GM23338 (cell line): ENCODE measurements at regions not wholly inside any gene's neighbourhood (a gene's known extent, or its start where the extent isn't known, plus 50 kb on each side); places are given as distances from the start of the nearest gene placed in this dataset.
"Not testable (repeated sequence)": the region's sequence is repeated elsewhere in the genome, so short reads cannot be mapped to it uniquely, and the experiment has no call there.

Experiments
- ATAC-seq: fragments of 200-7000 bp; cut with Tn5 transposase; 3 replicates; pipeline ENCODE4 v1.9.1; 2020
- DNase-seq: peaks from one replicate; pipeline ENCODE4 v3.0.0-alpha.2; 2015; ENCODE audit warnings: low spot score
- H2AFZ ChIP-seq: fragments of 200-600 bp; sonication (generic); 2 replicates; pipeline ENCODE4 v1.8.0; 2016; ENCODE audit warnings: antibody characterized with exemption, mild to moderate bottlenecking, moderate library complexity
- H3F3A ChIP-seq: fragments of 200-600 bp; sonication (generic); replicated peaks from 2 replicates; pipeline ENCODE4 v1.8.0; 2017; ENCODE audit warnings: antibody characterized with exemption, mixed run types, low read depth
- H3K27ac ChIP-seq: fragments of 200-600 bp; sonication (generic); 2 replicates; pipeline ENCODE4 v1.6.1; 2016; ENCODE audit warnings: low read depth
- H3K27me3 ChIP-seq: fragments of 200-600 bp; sonication (generic); 2 replicates; pipeline ENCODE4 v1.8.0; 2016; ENCODE audit warnings: mild to moderate bottlenecking, mixed run types, moderate library complexity; ENCODE audit not compliant: insufficient read depth
- H3K36me3 ChIP-seq: fragments of 200-600 bp; sonication (generic); 2 replicates; pipeline ENCODE4 v1.8.0; 2016; ENCODE audit warnings: mild to moderate bottlenecking; ENCODE audit not compliant: insufficient read depth
- H3K4me1 ChIP-seq: fragments of 200-600 bp; sonication (generic); 2 replicates; pipeline ENCODE4 v1.8.0; 2016; ENCODE audit warnings: mild to moderate bottlenecking, moderate library complexity; ENCODE audit not compliant: insufficient read depth
- H3K4me2 ChIP-seq: fragments of 200-600 bp; sonication (generic); 2 replicates; pipeline ENCODE4 v1.7.1; 2017; ENCODE audit warnings: mixed run types
- H3K4me3 ChIP-seq: fragments of 200-600 bp; sonication (generic); 2 replicates; pipeline ENCODE4 v1.6.1; 2016; ENCODE audit warnings: mixed run types
- H3K79me2 ChIP-seq: fragments of 200-600 bp; sonication (generic); replicated peaks from 2 replicates; pipeline ENCODE4 v1.8.0; 2017; ENCODE audit warnings: mild to moderate bottlenecking; ENCODE audit not compliant: insufficient read depth
- H3K9me2 ChIP-seq: fragments of 200-600 bp; sonication (generic); 2 replicates; pipeline ENCODE4 v1.8.0; 2017; ENCODE audit not compliant: insufficient read depth
- H4K20me1 ChIP-seq: fragments of 200-600 bp; sonication (generic); replicated peaks from 2 replicates; pipeline ENCODE4 v1.8.0; 2017; ENCODE audit warnings: mild to moderate bottlenecking; ENCODE audit not compliant: insufficient read depth
- H3K27ac Mint-ChIP-seq: 2 replicates; pipeline ENCODE4 v1.8.0; 2020; ENCODE audit warnings: inconsistent platforms, mild to moderate bottlenecking, moderate library complexity, mixed read lengths
- H3K27me3 Mint-ChIP-seq: 3 replicates; pipeline ENCODE4 v1.8.0; 2022; ENCODE audit warnings: low read depth, mild to moderate bottlenecking, moderate library complexity, mixed read lengths, inconsistent platforms; ENCODE audit not compliant: insufficient read depth, poor library complexity
- H3K36me3 Mint-ChIP-seq: 3 replicates; pipeline ENCODE4 v1.8.0; 2021; ENCODE audit warnings: low read depth, mild to moderate bottlenecking, inconsistent platforms, moderate library complexity, mixed read lengths
- H3K4me1 Mint-ChIP-seq: 3 replicates; pipeline ENCODE4 v1.8.0; 2020; ENCODE audit warnings: mild to moderate bottlenecking, inconsistent platforms, mixed read lengths
- H3K4me3 Mint-ChIP-seq: 3 replicates; pipeline ENCODE4 v1.8.0; 2021; ENCODE audit warnings: moderate library complexity, mild to moderate bottlenecking, inconsistent platforms, mixed read lengths
- H3K9me3 Mint-ChIP-seq: 3 replicates; pipeline ENCODE4 v1.8.0; 2020; ENCODE audit warnings: moderate library complexity, mild to moderate bottlenecking, inconsistent platforms, mixed read lengths
- CREB1 ChIP-seq: fragments of 250-450 bp; sonication (Bioruptor Pico); IDR thresholded peaks from 2 replicates; pipeline ENCODE4 v1.5.0; 2020; ENCODE audit warnings: low read depth, mild to moderate bottlenecking, moderate library complexity
- EZH2phosphoT487 ChIP-seq: fragments of 200-600 bp; sonication (generic); IDR thresholded peaks from one replicate; pipeline ENCODE4 v1.8.1; 2018; ENCODE audit warnings: antibody characterized with exemption; ENCODE audit not compliant: unreplicated experiment
- POLR2AphosphoS5 ChIP-seq: IDR thresholded peaks from 2 replicates; pipeline ENCODE4 v1.6.1; 2016; ENCODE audit warnings: antibody characterized with exemption, low read depth
- REST ChIP-seq: IDR thresholded peaks from one replicate; pipeline ENCODE4 v1.6.1; 2018; ENCODE audit warnings: antibody characterized with exemption; ENCODE audit not compliant: unreplicated experiment
- STAT1 ChIP-seq: IDR thresholded peaks from one replicate; pipeline ENCODE4 v1.6.1; 2016; ENCODE audit warnings: antibody characterized with exemption; ENCODE audit not compliant: unreplicated experiment
- ZNF114 ChIP-seq: fragments of 250-450 bp; sonication (Bioruptor Pico); IDR thresholded peaks from 2 replicates; pipeline ENCODE4 v1.5.0; 2020; ENCODE audit warnings: mild to moderate bottlenecking, moderate library complexity
- ZNF331 ChIP-seq: fragments of 250-450 bp; sonication (Bioruptor Pico); IDR thresholded peaks from 2 replicates; pipeline ENCODE4 v1.5.0; 2020; ENCODE audit warnings: low read depth, mild to moderate bottlenecking, moderate library complexity
- TF ChIP-seq, protein P1 (sequence below), 2 experiments: fragments of 200-600 bp in 1 of 2; sonication (generic) in 1 of 2; conservative IDR thresholded peaks; 2 replicates each; pipeline versions ENCODE4 v1.5.1 to v1.6.1; 2016 to 2017; ENCODE audit warnings: antibody characterized with exemption in 2 of 2, low read depth in 2 of 2, mild to moderate bottlenecking in 2 of 2, moderate library complexity in 1 of 2

DNA sequence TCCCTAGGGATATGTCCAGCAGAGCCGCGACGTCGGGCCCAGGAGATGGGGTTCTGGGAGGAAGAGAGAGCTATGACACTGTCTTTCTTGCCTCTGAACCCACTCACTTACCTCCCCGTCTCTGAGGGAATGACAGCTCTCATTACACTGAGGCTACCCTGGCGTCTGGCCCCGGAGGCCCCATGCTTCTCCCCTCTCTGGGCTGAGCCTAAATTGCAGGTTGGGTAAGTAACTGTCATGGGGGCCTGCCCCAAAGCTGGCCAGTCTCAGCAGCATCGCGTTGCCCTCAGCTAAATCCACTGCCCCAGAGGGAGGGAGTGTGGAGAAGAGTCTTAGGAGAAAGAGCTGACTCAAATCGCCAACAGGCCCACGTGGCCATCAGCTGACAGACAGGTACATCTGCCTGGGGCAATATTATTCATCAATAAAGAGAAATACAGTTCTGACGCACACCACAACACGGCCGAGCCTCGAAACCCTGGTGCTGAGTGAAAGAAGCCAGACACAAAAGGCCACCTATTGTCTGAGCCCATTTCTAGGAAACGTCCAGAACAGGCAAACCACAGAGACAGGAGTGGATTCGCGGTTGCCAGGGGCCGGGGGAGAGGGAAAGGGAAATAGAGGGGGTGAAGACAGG, 156.4 kb downstream of the C16orf95 start:
- TF ChIP-seq STAT1 = no peak
- Mint-ChIP-seq H3K27ac (no peak overlapping the region), H3K36me3 (no peaks in the 10 kb centered on the region), H3K4me1 (no peaks in the 10 kb centered on the region), H3K9me3 (no peaks in the 10 kb centered on the region), H3K4me3 (no peak overlapping the region), H3K27me3 (peaks cover 7% of the 10 kb centered on the region)
- H4K20me1 ChIP-seq = no peaks in the 10 kb centered on the region
- no peaks in the 10 kb centered on the region for H3K4me1 ChIP-seq
- H3K4me2 ChIP-seq = no peak overlapping the region
- no peaks in the 10 kb centered on the region for H3K27me3 ChIP-seq
- no peaks in the 10 kb centered on the region for H3K9me2 ChIP-seq
- no peak overlapping the region; the same call in 1 of the 2 replicates for H2AFZ ChIP-seq
- H3F3A ChIP-seq = no peaks in the 10 kb centered on the region
- H3K79me2 ChIP-seq = no peaks in the 10 kb centered on the region
- H3K27ac ChIP-seq = no peak overlapping the region
- H3K4me3 ChIP-seq = no peak overlapping the region
- DNase-seq = no peak
- no peaks in the 10 kb centered on the region for H3K36me3 ChIP-seq
- ATAC-seq = no peak; the same call in 1 of the 3 replicates

GRCh38 chr16:87161410-87161809, 155.8 kb downstream of the C16orf95 start:
- not testable (repeated sequence) for H3K4me1 ChIP-seq, H3K27ac Mint-ChIP-seq, ATAC-seq, H2AFZ ChIP-seq, H3K4me1 Mint-ChIP-seq, H3K9me3 Mint-ChIP-seq, H3K27me3 ChIP-seq, H3K4me3 Mint-ChIP-seq, DNase-seq, H3K36me3 ChIP-seq, H3K4me2 ChIP-seq, H3K27ac ChIP-seq, H3K9me2 ChIP-seq, H3K36me3 Mint-ChIP-seq, H3K79me2 ChIP-seq, H4K20me1 ChIP-seq, H3F3A ChIP-seq, H3K4me3 ChIP-seq
- H3K27me3 Mint-ChIP-seq = peaks cover 11% of the 10 kb centered on the region

DNA sequence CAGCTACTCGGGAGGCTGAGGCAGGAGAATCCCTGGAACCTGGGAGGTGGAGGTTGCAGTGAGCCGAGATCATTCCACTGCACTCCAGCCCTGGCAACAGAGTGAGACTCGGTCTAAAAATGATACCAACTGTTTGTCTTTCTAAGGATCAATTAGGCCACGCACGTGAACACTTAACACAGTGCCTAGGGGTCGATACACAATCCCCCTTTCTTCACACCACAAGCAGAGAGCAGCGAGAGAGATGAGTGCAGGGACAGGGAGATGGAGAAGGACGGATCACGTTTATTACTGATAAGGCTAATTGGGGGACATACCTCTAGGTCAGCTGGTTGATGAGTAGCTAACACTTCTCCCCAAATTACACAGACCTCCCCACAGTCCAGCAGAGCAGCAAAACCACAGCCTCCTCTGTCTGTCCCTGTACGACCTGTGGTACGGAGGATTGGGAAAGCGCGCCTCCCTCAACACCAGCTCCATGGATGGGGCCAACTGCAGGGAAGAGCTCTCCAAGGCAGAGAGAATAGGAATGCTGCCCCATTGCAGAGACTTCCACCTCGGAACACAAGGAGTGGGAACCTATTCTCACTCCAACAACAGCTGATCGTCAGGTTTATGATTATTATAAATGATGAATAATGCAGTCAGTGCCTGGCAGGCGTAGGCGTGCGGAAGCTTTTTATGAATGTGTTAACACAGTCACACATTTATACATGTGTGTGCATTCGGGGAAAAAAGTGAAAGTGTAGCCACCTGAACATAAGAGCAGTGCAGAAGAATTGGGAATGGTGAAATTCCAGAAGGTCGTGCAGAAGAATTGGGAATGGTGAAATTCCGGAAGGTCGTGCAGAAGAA, 155.1 kb downstream of the C16orf95 start:
- Histone ChIP-seq H3K27ac (no peak overlapping the region), H2AFZ (no peak overlapping the region), H4K20me1 (no peaks in the 10 kb centered on the region), H3K27me3 (no peaks in the 10 kb centered on the region), H3K9me2 (no peaks in the 10 kb centered on the region), H3F3A (no peaks in the 10 kb centered on the region), H3K36me3 (no peaks in the 10 kb centered on the region), H3K4me1 (no peaks in the 10 kb centered on the region), H3K4me3 (no peak overlapping the region), H3K4me2 (no peak overlapping the region), H3K79me2 (no peaks in the 10 kb centered on the region)
- Mint-ChIP-seq H3K27ac (no peak overlapping the region), H3K36me3 (no peaks in the 10 kb centered on the region), H3K4me1 (no peaks in the 10 kb centered on the region), H3K4me3 (no peak overlapping the region), H3K9me3 (no peaks in the 10 kb centered on the region), H3K27me3 (peaks cover 10% of the 10 kb centered on the region)
- ATAC-seq (no peak), DNase-seq (no peak)
- TF ChIP-seq POLR2AphosphoS5 (no peak), STAT1 (no peak), CREB1 (CRISPR knock-in tag) (no peak), REST (no peak), EZH2phosphoT487 (no peak), ZNF331 (CRISPR knock-in tag) (no peak), ZNF114 (CRISPR knock-in tag) (no peak)
- TF ChIP-seq, protein P1, sequence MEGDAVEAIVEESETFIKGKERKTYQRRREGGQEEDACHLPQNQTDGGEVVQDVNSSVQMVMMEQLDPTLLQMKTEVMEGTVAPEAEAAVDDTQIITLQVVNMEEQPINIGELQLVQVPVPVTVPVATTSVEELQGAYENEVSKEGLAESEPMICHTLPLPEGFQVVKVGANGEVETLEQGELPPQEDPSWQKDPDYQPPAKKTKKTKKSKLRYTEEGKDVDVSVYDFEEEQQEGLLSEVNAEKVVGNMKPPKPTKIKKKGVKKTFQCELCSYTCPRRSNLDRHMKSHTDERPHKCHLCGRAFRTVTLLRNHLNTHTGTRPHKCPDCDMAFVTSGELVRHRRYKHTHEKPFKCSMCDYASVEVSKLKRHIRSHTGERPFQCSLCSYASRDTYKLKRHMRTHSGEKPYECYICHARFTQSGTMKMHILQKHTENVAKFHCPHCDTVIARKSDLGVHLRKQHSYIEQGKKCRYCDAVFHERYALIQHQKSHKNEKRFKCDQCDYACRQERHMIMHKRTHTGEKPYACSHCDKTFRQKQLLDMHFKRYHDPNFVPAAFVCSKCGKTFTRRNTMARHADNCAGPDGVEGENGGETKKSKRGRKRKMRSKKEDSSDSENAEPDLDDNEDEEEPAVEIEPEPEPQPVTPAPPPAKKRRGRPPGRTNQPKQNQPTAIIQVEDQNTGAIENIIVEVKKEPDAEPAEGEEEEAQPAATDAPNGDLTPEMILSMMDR (conservative IDR thresholded peaks at IDR 0.05; ENCODE audit: low read depth in 2 of 2) = no peak
